H1 (cell line): ENCODE measurements at regions not wholly inside any gene's neighbourhood (a gene's known extent, or its start where the extent isn't known, plus 50 kb on each side); places are given as distances from the start of the nearest gene placed in this dataset.

Experiments used
- ATF3 ChIP-seq: IDR thresholded peaks from 2 replicates; pipeline ENCODE4 v1.6.1; 2011; ENCODE audit warnings: low read depth, mild to moderate bottlenecking, low read length; ENCODE audit not compliant: insufficient read depth
- BRCA1 ChIP-seq: IDR thresholded peaks from 2 replicates; pipeline ENCODE4 v1.6.1; 2012; ENCODE audit warnings: low read depth, low read length, improper control_type of control experiment
- EGR1 ChIP-seq: IDR thresholded peaks from 2 replicates; pipeline ENCODE4 v1.6.1; 2011; ENCODE audit warnings: low read depth, low read length, borderline replicate concordance
- EP300 ChIP-seq, 2 experiments: IDR thresholded peaks; 1 replicate in 1 of 2; 2 replicates in 1 of 2; pipeline ENCODE4 v1.6.1; 2011 to 2012; ENCODE audit warnings: low read depth in 2 of 2, low read length in 2 of 2, mild to moderate bottlenecking in 2 of 2, borderline replicate concordance in 1 of 2, inconsistent platforms in 1 of 2, moderate library complexity in 1 of 2
- GABPA ChIP-seq: IDR thresholded peaks from 2 replicates; pipeline ENCODE4 v1.6.1; 2011; ENCODE audit warnings: mild to moderate bottlenecking, low read length, moderate library complexity, borderline replicate concordance; ENCODE audit not compliant: insufficient read depth
- HDAC2 ChIP-seq, 2 experiments: fragments of 300-600 bp in 1 of 2; sonication (generic) in 1 of 2; IDR thresholded peaks; 2 replicates each; pipeline ENCODE4 v1.6.1; 2011 to 2012; ENCODE audit warnings: low read depth in 2 of 2, low read length in 2 of 2, mild to moderate bottlenecking in 2 of 2, moderate library complexity in 2 of 2, borderline replicate concordance in 1 of 2, inconsistent platforms in 1 of 2
- NANOG ChIP-seq: IDR thresholded peaks from 2 replicates; pipeline ENCODE4 v1.6.1; 2011; ENCODE audit warnings: low read length, low read depth, mild to moderate bottlenecking, inconsistent platforms; ENCODE audit not compliant: insufficient read depth, poor library complexity, severe bottlenecking
- USF2 ChIP-seq: IDR thresholded peaks from 2 replicates; pipeline ENCODE4 v1.6.1; 2011; ENCODE audit warnings: low read length, improper control_type of control experiment
- TF ChIP-seq, protein P1 (sequence below), 3 experiments: IDR thresholded peaks; 1 replicate in 2 of 3; 2 replicates in 1 of 3; pipeline versions ENCODE4 v1.5.1 to v1.6.1; 2011; ENCODE audit warnings: low read length in 3 of 3, mild to moderate bottlenecking in 3 of 3, inconsistent platforms in 2 of 3, low read depth in 1 of 3, moderate library complexity in 1 of 3; ENCODE audit not compliant: insufficient read depth in 1 of 3; ENCODE audit errors: control extremely low read depth in 1 of 3

DNA sequence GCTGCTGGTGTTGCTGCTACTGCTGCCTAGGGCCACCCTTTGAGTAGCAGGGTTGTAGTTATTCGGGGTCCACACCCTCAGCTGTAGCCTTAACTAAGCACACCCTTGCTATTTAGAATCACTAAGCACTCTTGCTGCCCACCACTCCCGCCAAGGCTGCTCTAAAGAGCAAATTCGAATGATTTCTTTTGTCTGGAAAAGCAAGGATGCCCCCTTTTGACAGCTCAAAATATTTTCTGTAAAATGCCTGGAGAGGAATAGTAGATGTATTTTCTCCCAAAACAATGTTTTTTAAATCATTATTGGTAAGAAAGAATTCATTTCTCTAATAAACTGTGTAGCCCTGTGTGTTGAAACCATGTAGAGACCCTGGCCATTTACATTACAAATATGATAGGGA, 80.8 kb upstream of the PAPOLG start:
- TF ChIP-seq NANOG (no peak), HDAC2 (IDR thresholded peaks at IDR 0.05; ENCODE audit: borderline replicate concordance in 1 of 2, low read depth in 2 of 2, low read length in 2 of 2) (no peak), GABPA (no peak), ATF3 (no peak), BRCA1 (no peak), USF2 (no peak), EP300 (IDR thresholded peaks at IDR 0.05; ENCODE audit: borderline replicate concordance in 1 of 2, low read depth in 2 of 2, low read length in 2 of 2) (no peak), EGR1 (no peak)
- TF ChIP-seq, protein P1, sequence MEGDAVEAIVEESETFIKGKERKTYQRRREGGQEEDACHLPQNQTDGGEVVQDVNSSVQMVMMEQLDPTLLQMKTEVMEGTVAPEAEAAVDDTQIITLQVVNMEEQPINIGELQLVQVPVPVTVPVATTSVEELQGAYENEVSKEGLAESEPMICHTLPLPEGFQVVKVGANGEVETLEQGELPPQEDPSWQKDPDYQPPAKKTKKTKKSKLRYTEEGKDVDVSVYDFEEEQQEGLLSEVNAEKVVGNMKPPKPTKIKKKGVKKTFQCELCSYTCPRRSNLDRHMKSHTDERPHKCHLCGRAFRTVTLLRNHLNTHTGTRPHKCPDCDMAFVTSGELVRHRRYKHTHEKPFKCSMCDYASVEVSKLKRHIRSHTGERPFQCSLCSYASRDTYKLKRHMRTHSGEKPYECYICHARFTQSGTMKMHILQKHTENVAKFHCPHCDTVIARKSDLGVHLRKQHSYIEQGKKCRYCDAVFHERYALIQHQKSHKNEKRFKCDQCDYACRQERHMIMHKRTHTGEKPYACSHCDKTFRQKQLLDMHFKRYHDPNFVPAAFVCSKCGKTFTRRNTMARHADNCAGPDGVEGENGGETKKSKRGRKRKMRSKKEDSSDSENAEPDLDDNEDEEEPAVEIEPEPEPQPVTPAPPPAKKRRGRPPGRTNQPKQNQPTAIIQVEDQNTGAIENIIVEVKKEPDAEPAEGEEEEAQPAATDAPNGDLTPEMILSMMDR (IDR thresholded peaks at IDR 0.05; ENCODE audit: control extremely low read depth in 1 of 3, insufficient read depth in 1 of 3, low read depth in 1 of 3, low read length in 3 of 3): no peak
